ENCODE measurements at regions not wholly inside any gene's neighbourhood (a gene's known extent, or its start where the extent isn't known, plus 50 kb on each side); places are given as distances from the start of the nearest gene placed in this dataset.

- Mint-ChIP-seq H3K36me3 (no peaks in the 10 kb centered on the region), H3K4me1 (peaks cover 16% of the 10 kb centered on the region), H3K27me3 (no peaks in the 10 kb centered on the region), H3K4me3 (peak overlapping the region; percentile 87), H3K9me3 (no peaks in the 10 kb centered on the region), H3K27ac (peak overlapping the region; percentile 80)
Measured at GRCh38 chr22:46036558-46037408, 59.8 kb upstream of the WNT7B start.

- no peak overlapping the region for H3K27ac Mint-ChIP-seq
Measured at GRCh38 chr22:46038174-46038487, 61.2 kb upstream of the WNT7B start.

DNA sequence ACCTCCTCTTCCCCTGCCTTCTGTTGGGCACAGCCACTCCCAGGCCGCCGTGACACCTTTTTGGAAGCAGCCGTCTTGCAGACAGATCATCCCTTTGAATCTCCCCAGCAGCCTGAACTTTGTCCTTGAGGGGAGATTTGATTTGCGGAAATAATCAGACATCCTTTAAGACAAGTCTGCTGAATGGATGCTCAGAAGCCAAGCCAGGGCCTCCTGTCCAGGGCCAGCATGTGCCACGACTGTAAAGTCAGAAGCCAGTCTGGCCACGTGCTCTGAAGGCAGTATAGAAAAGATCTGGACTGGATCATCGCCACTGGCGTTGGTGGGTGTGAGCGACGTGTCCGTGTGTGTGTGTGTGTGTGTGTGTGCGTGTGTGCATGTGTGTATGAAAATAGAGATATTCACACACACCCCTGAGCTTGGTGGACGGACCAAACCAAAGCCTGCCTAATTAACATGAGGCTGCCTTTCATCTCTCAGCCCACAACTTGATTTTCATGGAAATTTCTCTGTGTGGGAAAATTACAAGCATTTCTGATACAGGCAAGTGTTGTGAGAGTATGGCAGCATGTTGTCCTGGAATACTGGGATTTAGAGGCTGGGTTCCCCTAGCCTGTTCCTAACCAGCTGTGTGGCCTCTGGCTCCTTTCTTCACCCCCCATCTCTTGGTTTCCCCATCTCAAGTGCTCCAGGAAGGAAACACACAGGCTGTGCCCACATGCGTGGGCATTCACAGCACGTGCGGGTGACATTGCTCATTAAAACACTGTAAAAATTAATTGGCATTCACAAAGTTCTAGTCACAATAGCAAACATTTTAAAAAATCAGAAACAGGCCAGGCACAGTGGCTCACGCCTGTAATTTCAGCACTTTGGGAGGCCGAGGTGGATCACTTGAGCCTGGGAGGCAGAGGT lies 61.8 kb upstream of the WNT7B start:
- H3K36me3 Mint-ChIP-seq, result no peaks in the 10 kb centered on the region
- no peaks in the 10 kb centered on the region for H3K27me3 Mint-ChIP-seq
- peak overlapping the region; percentile 70 for H3K27ac Mint-ChIP-seq
- peaks cover 22% of the 10 kb centered on the region for H3K4me1 Mint-ChIP-seq
- no peaks in the 10 kb centered on the region for H3K9me3 Mint-ChIP-seq
- no peak overlapping the region for H3K4me3 Mint-ChIP-seq

More at GRCh38 chr22:46038174-46038487, 61.2 kb upstream of the WNT7B start:
- H3K4me3 Mint-ChIP-seq, result no peak overlapping the region
- H3K27me3 Mint-ChIP-seq, result no peaks in the 10 kb centered on the region
- H3K9me3 Mint-ChIP-seq, result no peaks in the 10 kb centered on the region
- H3K36me3 Mint-ChIP-seq, result no peaks in the 10 kb centered on the region
- peaks cover 16% of the 10 kb centered on the region for H3K4me1 Mint-ChIP-seq

DNA sequence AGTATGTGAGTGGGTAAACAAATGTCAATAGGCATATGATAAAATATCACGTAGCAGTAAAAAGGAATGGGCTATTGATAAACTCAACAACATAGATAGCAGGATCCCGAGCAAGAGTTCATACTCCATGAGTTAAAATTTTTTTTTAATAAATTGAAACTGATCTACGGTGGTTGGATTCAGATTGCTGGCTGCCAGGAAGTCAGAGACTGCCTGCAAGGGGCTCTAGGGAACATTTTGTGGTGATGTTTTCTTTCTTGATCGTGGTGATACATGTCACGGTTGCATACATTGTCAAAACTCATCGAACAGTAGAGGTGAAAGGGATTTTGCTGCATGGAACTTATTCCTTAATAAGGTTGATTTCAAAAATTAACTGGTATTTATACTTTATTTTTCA lies 62.6 kb upstream of the WNT7B start:
- Mint-ChIP-seq H3K4me3 (no peak overlapping the region), H3K36me3 (no peaks in the 10 kb centered on the region), H3K4me1 (peaks cover 29% of the 10 kb centered on the region), H3K9me3 (no peaks in the 10 kb centered on the region), H3K27ac (no peak overlapping the region), H3K27me3 (no peaks in the 10 kb centered on the region)

DNA sequence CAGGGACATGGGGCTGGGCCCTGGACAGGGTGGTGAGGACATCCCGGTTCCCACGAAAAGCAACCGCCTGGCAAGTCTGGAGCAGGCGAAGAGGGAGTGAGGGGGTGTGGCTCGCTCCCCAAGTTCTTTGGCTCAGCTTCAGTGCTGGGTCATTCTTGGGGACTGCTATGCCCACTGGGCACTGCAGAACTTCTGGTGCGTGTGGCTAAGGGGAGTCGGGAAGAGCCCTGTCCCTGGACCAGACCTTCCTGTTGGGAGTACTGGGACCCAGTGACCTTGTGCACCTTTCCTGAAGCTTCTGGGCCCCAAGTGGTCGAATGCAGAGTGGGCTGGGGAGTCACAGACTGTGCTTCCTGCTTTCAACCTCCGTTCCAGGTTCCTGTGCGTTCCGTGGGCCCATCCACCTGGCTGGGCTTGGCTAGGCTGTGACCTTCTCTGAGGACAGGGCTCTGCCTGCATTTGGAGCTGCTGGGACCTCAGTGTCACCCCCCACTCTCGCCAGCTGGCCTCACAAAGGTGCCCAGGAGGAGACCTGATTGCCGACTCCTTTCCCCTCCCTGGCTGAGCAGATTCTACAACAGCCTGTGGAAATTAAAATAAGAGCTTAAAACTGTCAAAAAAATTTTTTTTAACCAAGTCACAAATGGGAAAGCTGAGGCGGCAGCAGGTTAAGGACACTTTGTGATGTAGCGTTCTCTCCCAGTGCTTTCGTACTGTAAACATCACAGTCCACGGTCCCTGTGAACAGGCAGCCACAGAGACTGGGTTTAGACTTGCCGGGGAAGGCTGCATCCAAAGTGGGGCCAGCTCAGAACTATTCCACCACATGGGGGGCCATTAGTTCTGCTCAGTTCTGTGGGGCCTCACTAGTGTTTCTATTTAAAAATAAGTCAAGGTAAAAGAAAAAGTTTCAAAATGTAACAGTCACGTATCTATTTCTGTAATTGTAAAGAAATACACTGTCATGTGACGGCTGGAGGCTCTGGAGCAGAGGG lies 63.8 kb upstream of the WNT7B start:
- H3K4me1 Mint-ChIP-seq, result peaks cover 26% of the 10 kb centered on the region
- no peak overlapping the region for H3K27ac Mint-ChIP-seq
- no peaks in the 10 kb centered on the region for H3K27me3 Mint-ChIP-seq
- H3K9me3 Mint-ChIP-seq, result no peaks in the 10 kb centered on the region
- no peak overlapping the region for H3K4me3 Mint-ChIP-seq
- H3K36me3 Mint-ChIP-seq, result no peaks in the 10 kb centered on the region

GRCh38 chr22:46041642-46042041 lies 64.7 kb upstream of the WNT7B start:
- peaks cover 32% of the 10 kb centered on the region for H3K4me1 Mint-ChIP-seq
- H3K9me3 Mint-ChIP-seq, result no peaks in the 10 kb centered on the region
- H3K4me3 Mint-ChIP-seq, result no peak overlapping the region
- H3K36me3 Mint-ChIP-seq, result no peaks in the 10 kb centered on the region
- no peak overlapping the region for H3K27ac Mint-ChIP-seq
- no peaks in the 10 kb centered on the region for H3K27me3 Mint-ChIP-seq

GRCh38 chr22:46042786-46043185 lies 65.8 kb upstream of the WNT7B start:
- Mint-ChIP-seq H3K27me3 (no peaks in the 10 kb centered on the region), H3K9me3 (no peaks in the 10 kb centered on the region), H3K36me3 (no peaks in the 10 kb centered on the region), H3K27ac (no peak overlapping the region), H3K4me3 (no peak overlapping the region), H3K4me1 (peaks cover 34% of the 10 kb centered on the region)

- Mint-ChIP-seq H3K4me3 (peak overlapping the region; percentile 85), H3K36me3 (no peaks in the 10 kb centered on the region), H3K9me3 (no peaks in the 10 kb centered on the region), H3K27ac (peak overlapping the region; percentile 82), H3K4me1 (peaks cover 30% of the 10 kb centered on the region), H3K27me3 (no peaks in the 10 kb centered on the region)
Measured at GRCh38 chr22:46043339-46043738, 66.4 kb upstream of the WNT7B start.

GRCh38 chr22:46043816-46044620 lies 67.1 kb upstream of the WNT7B start:
- Mint-ChIP-seq H3K27me3 (no peaks in the 10 kb centered on the region), H3K27ac (peak overlapping the region; percentile 88), H3K4me3 (peak overlapping the region; percentile 85), H3K4me1 (peaks cover 29% of the 10 kb centered on the region), H3K9me3 (no peaks in the 10 kb centered on the region), H3K36me3 (no peaks in the 10 kb centered on the region)

DNA sequence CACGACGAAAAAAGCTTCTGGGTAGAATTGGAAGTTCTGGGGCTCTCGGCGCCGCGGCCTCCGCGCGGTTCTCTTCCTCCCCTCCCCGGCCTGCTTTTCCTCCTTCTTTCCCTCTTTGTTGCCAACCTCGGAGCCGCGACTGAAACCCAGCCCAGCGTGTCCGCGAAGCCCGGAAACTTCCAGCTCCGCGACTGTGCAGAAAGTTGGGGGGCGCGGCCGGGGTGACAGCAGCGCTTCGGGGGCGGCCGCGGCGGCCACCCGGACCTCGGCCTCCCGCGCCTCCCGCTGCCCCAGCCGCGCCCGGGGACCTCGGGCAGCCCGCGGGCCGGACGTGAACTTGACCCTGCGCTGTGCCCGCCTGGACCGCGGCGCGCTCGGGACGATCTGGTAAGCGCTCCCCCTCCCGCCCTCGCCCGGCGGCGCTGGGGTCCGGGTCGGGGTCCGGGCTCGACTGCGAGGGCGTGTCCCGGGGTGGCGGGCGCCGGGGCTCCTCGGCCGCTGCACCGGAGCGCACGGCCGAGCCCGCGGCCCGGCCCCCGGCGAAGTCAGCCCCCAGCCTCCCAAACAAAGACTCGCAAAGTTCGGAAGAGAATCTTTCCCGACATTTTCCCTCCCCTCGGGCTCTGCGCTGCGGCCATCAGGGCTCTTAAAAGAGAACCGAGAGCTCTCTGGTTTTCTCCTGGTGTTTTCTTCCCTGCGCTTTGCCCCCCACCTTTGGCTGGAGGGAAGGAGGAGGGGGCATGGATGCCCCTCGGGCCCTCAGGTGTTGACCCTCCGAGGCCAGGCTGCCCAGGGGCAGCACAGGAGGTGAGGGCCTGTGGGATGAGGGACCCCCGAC lies 67.9 kb upstream of the WNT7B start:
- no peaks in the 10 kb centered on the region for H3K27me3 Mint-ChIP-seq
- H3K27ac Mint-ChIP-seq, result peak overlapping the region; percentile 88
- H3K36me3 Mint-ChIP-seq, result no peaks in the 10 kb centered on the region
- H3K9me3 Mint-ChIP-seq, result no peaks in the 10 kb centered on the region
- peaks cover 31% of the 10 kb centered on the region for H3K4me1 Mint-ChIP-seq
- peak overlapping the region; percentile 85 for H3K4me3 Mint-ChIP-seq

DNA sequence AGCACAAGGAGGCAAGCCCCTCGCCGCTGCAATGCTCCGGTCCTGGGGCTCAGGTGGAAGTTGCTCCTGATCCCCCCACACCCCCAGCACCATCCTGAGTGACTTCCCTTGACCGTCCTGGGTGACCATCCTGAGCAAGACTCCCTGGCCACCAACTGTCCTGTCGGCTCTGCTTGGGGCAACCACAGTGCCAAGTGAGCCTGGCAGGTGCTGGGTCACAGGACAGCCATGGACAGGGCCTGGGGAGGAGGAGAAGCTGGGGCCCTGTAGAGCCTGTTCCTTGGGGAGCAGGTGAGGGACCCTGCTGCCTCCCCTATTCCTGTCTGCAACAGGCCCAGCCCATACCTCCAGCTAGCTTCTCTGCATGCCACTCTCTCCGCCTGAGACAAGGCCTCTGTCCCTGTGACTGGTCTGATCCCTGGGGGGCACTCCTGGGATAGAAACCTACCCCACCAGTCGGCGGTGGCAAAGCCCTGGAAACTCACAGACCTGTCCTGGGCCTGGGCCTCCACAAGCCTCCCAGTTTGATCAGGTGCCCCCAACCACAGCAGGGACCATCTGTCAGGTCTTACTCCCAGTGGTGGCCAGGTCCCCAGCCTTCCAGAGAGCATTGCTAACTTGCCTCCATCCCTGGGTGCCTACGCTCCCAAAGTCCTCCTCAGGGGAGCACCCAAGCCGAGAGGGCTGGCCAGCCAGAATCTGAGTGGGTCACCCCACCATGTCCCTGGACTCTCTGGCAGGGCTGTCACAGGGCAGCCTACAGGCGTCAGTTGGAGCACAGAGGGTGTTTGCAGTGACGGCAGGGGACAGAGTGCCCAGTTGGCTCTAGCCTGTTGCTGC lies 68.7 kb upstream of the WNT7B start:
- Mint-ChIP-seq H3K4me3 (peak overlapping the region; percentile 74), H3K27me3 (no peaks in the 10 kb centered on the region), H3K4me1 (peaks cover 39% of the 10 kb centered on the region), H3K27ac (peak overlapping the region; percentile 23), H3K36me3 (no peaks in the 10 kb centered on the region), H3K9me3 (no peaks in the 10 kb centered on the region)

DNA sequence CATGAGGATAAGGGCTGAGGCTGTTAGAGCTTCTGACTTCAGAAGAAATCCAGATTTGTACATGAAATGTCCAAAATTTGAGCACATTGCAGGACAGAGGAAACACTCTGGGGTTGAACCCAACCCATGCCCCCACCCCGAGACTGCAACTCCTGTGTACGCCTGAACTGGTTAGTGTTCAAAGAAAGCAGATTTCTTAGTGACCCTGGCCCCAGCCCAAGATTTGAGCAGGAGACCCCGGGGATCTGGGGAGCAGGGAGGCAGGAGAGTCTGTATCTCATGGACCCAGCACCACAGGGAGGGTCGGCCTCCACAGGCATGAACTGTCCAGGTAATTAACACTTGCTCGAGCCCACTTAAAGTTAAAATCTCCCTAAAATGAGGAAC lies 69.3 kb upstream of the WNT7B start:
- Mint-ChIP-seq H3K27me3 (no peaks in the 10 kb centered on the region), H3K36me3 (no peaks in the 10 kb centered on the region), H3K4me1 (peaks cover 45% of the 10 kb centered on the region), H3K4me3 (no peak overlapping the region), H3K9me3 (no peaks in the 10 kb centered on the region), H3K27ac (no peak overlapping the region)

DNA sequence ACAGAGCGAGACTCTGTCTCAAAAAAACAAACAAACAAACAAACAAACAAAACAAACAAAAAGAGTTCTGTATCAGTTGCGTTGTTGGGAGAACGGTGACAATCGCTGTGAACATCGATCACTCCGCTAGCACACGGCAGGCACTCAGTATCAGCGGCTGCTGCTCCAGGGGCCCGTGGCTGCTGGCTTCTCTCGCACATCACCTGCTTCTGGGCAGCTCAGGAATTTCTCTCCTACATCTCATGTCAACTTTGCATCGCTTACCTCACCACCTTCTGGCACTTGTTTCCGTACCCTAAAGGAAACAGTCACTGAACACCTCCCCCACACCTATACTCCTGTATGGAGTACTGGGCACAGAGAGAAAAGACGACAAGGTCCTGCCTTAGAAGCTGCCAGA lies 70.3 kb upstream of the WNT7B start:
- Mint-ChIP-seq H3K9me3 (no peaks in the 10 kb centered on the region), H3K4me3 (no peak overlapping the region), H3K27ac (peak overlapping the region; percentile 2), H3K27me3 (no peaks in the 10 kb centered on the region), H3K36me3 (no peaks in the 10 kb centered on the region), H3K4me1 (peaks cover 52% of the 10 kb centered on the region)
